IMR-90 (cell line): ENCODE measurements at regions not wholly inside any gene's neighbourhood (a gene's known extent, or its start where the extent isn't known, plus 50 kb on each side); places are given as distances from the start of the nearest gene placed in this dataset.

Source experiments
- ATAC-seq: fragments of 200-7000 bp; cut with Tn5 transposase; 2 replicates; pipeline ENCODE4 v1.9.1; 2020; ENCODE audit warnings: low read depth, mild to moderate bottlenecking, moderate library complexity
- BruUV-seq: library from RNA; stranded (reverse); fragments of 400-500 nt; replicated peaks from 2 replicates; lab custom pipeline; 2021; lab: Mats Ljungman, UMichigan
- CTCF ChIA-PET: fragments of 300-600 bp; formaldehyde crosslinking; extraction: SDS; loops from one replicate; lab custom pipeline; 2021; ENCODE audit warnings: antibody characterized with exemption; lab: Yijun Ruan, JAX
- POLR2A ChIA-PET: fragments of 300-600 bp; sonication (Branson Sonifier 250); formaldehyde crosslinking; loops from one replicate; lab custom pipeline; 2022; ENCODE audit warnings: antibody characterized with exemption; ENCODE audit not compliant: unreplicated experiment; lab: Charles Lee
- DNase-seq: peaks from one replicate; pipeline ENCODE4 v3.0.0; 2013
- H2AFZ ChIP-seq: replicated peaks from 2 replicates; pipeline ENCODE3; 2013; ENCODE audit warnings: low read length, mild to moderate bottlenecking; ENCODE audit not compliant: poor library complexity
- H2AK5ac ChIP-seq: 2 replicates; pipeline ENCODE4 v1.6.1; 2013; ENCODE audit warnings: low read depth, low read length, inconsistent platforms
- H2AK9ac ChIP-seq: replicated peaks from 2 replicates; pipeline ENCODE3; 2013; ENCODE audit warnings: mild to moderate bottlenecking, low read depth, low read length, moderate library complexity; ENCODE audit not compliant: poor library complexity
- H2BK120ac ChIP-seq: 2 replicates; pipeline ENCODE4 v1.6.1; 2013; ENCODE audit warnings: low read depth, low read length, inconsistent platforms
- H2BK15ac ChIP-seq: 3 replicates; pipeline ENCODE4 v1.6.1; 2013; ENCODE audit warnings: low read depth, low read length, inconsistent platforms
- H2BK20ac ChIP-seq: 2 replicates; pipeline ENCODE4 v1.6.1; 2013; ENCODE audit warnings: low read depth, mild to moderate bottlenecking, inconsistent platforms, low read length, moderate library complexity
- H2BK5ac ChIP-seq: 2 replicates; pipeline ENCODE4 v1.6.1; 2013; ENCODE audit warnings: mild to moderate bottlenecking, low read depth, low read length, inconsistent platforms; ENCODE audit not compliant: poor library complexity, severe bottlenecking
- H3K14ac ChIP-seq: replicated peaks from 2 replicates; pipeline ENCODE4 v1.6.1; 2013; ENCODE audit warnings: low read depth, low read length, inconsistent platforms
- H3K18ac ChIP-seq: 2 replicates; pipeline ENCODE4 v1.6.1; 2013; ENCODE audit warnings: low read depth, low read length, control low read depth
- H3K23ac ChIP-seq: 2 replicates; pipeline ENCODE4 v1.6.1; 2013; ENCODE audit warnings: low read depth, low read length, inconsistent platforms
- H3K27ac ChIP-seq: 2 replicates; pipeline ENCODE4 v1.5.1; 2013; ENCODE audit warnings: mild to moderate bottlenecking, control low read depth, low read length; ENCODE audit not compliant: insufficient read depth
- H3K27me3 ChIP-seq: 2 replicates; pipeline ENCODE4 v1.6.1; 2013; ENCODE audit warnings: low read length; ENCODE audit not compliant: control insufficient read depth, insufficient read depth
- H3K36me3 ChIP-seq: 2 replicates; pipeline ENCODE4 v1.6.1; 2013; ENCODE audit warnings: low read length, mixed read lengths; ENCODE audit not compliant: control insufficient read depth, insufficient read depth
- H3K4ac ChIP-seq: 2 replicates; pipeline ENCODE4 v1.6.1; 2013; ENCODE audit warnings: low read depth, low read length, inconsistent platforms
- H3K4me1 ChIP-seq: 2 replicates; pipeline ENCODE4 v1.6.1; 2013; ENCODE audit warnings: low read length, mixed read lengths; ENCODE audit not compliant: control insufficient read depth, insufficient read depth
- H3K4me2 ChIP-seq: 2 replicates; pipeline ENCODE4 v1.6.1; 2013; ENCODE audit warnings: low read depth, mild to moderate bottlenecking, control low read depth, low read length, moderate library complexity
- H3K4me3 ChIP-seq: 2 replicates; pipeline ENCODE4 v1.5.1; 2013; ENCODE audit warnings: low read depth, mild to moderate bottlenecking, control low read depth, low read length, moderate library complexity; ENCODE audit not compliant: insufficient read depth
- H3K56ac ChIP-seq: 2 replicates; pipeline ENCODE4 v1.6.1; 2013; ENCODE audit warnings: low read length, inconsistent platforms; ENCODE audit not compliant: insufficient read depth; ENCODE audit errors: extremely low read depth
- H3K79me1 ChIP-seq, 2 experiments: 2 replicates each; pipeline ENCODE4 v1.6.1; 2013; ENCODE audit warnings: low read length in 2 of 2, inconsistent platforms in 1 of 2, low read depth in 1 of 2
- H3K9ac ChIP-seq: 2 replicates; pipeline ENCODE4 v1.6.1; 2013; ENCODE audit warnings: low read depth, low read length, control low read depth
- H3K9me1 ChIP-seq: 2 replicates; pipeline ENCODE4 v1.6.1; 2013; ENCODE audit warnings: low read length, inconsistent platforms; ENCODE audit not compliant: insufficient read depth
- H3K9me3 ChIP-seq: 2 replicates; pipeline ENCODE4 v1.6.1; 2013; ENCODE audit warnings: low read length; ENCODE audit not compliant: control insufficient read depth, insufficient read depth
- H4K20me1 ChIP-seq: 2 replicates; pipeline ENCODE4 v1.6.1; 2013; ENCODE audit warnings: low read length, inconsistent platforms; ENCODE audit not compliant: insufficient read depth
- H4K5ac ChIP-seq: 2 replicates; pipeline ENCODE4 v1.6.1; 2013; ENCODE audit warnings: mild to moderate bottlenecking, low read depth, low read length, control low read depth
- H4K8ac ChIP-seq, 2 experiments: 2 replicates each; pipeline ENCODE4 v1.6.1; 2013; ENCODE audit warnings: low read depth in 2 of 2, low read length in 2 of 2, control low read depth in 1 of 2, inconsistent platforms in 1 of 2
- H4K91ac ChIP-seq: 2 replicates; pipeline ENCODE4 v1.6.1; 2013; ENCODE audit warnings: low read depth, low read length, inconsistent platforms; ENCODE audit not compliant: insufficient read depth
- CHD1 ChIP-seq: IDR thresholded peaks from 2 replicates; pipeline ENCODE4 v1.6.1; 2012; ENCODE audit warnings: low read depth, low read length, improper control_type of control experiment
- CTCF ChIP-seq: conservative IDR thresholded peaks from 2 replicates; pipeline ENCODE4 v1.5.1; 2012; ENCODE audit warnings: mild to moderate bottlenecking, low read depth, low read length, improper control_type of control experiment
- ELK1 ChIP-seq: fragments of 150-350 bp; IDR thresholded peaks from 2 replicates; pipeline ENCODE4 v1.6.1; 2016; ENCODE audit warnings: low read depth, mild to moderate bottlenecking, low read length, moderate library complexity, borderline replicate concordance
- FOS ChIP-seq: fragments of 150-350 bp; IDR thresholded peaks from 2 replicates; pipeline ENCODE4 v1.6.1; 2016; ENCODE audit warnings: low read depth, low read length
- MAFK ChIP-seq: IDR thresholded peaks from 2 replicates; pipeline ENCODE4 v1.6.1; 2012; ENCODE audit warnings: low read depth, low read length, improper control_type of control experiment
- POLR2A ChIP-seq: IDR thresholded peaks from 2 replicates; pipeline ENCODE4 v1.6.1; 2012; ENCODE audit warnings: mild to moderate bottlenecking, low read depth, low read length
- RAD21 ChIP-seq: IDR thresholded peaks from 2 replicates; pipeline ENCODE4 v1.6.1; 2012; ENCODE audit warnings: low read length, improper control_type of control experiment
- SMC3 ChIP-seq: fragments of 150-350 bp; IDR thresholded peaks from 2 replicates; pipeline ENCODE4 v1.6.1; 2016; ENCODE audit warnings: low read depth, mild to moderate bottlenecking, antibody characterized with exemption, low read length, moderate library complexity
- WGBS, 2 experiments: methylation state at CpG; one replicate each; pipeline versions ENCODE4 v1.1.5 to v1.1.7; 2013; ENCODE audit warnings: missing lambda C conversion rate in 2 of 2; ENCODE audit not compliant: insufficient read length in 1 of 2; ENCODE audit errors: extremely low coverage in 2 of 2; 5-methylcytosine and 5-hydroxymethylcytosine counted together
- dilution Hi-C: fragments of 300-500 bp; cut with HindIII; formaldehyde crosslinking; loops from one replicate; pipeline ENCODE4 v1.14.3; 2018; ENCODE audit warnings: low sequenced_read_pairs; ENCODE audit not compliant: unreplicated experiment
- in situ Hi-C: fragments of 300-500 bp; cut with MboI; formaldehyde crosslinking; loops from 3 replicates; pipeline ENCODE4 v1.14.3; 2019; ENCODE audit warnings: low sequenced_read_pairs, inconsistent platforms, mixed read lengths
- intact Hi-C: fragments of 100-400 bp; cut with micrococcal nuclease; formaldehyde crosslinking; loops from 2 replicates; pipeline ENCODE4 v1.10.0; 2022

- Histone ChIP-seq H3K79me1 (no peaks in the 10 kb centered on the region), H3K9ac (no peak overlapping the region), H3K4ac (no peak overlapping the region), H2BK20ac (no peak overlapping the region), H3K14ac (no peak overlapping the region), H3K18ac (no peak overlapping the region), H3K9me1 (no peaks in the 10 kb centered on the region), H3K9me3 (no peaks in the 10 kb centered on the region), H2AFZ (no peak overlapping the region), H3K4me3 (no peak overlapping the region), H3K4me1 (no peaks in the 10 kb centered on the region), H4K5ac (no peak overlapping the region), H2AK9ac (no peak overlapping the region), H3K23ac (no peak overlapping the region), H3K36me3 (no peaks in the 10 kb centered on the region), H2BK5ac (no peak overlapping the region), H3K27me3 (no peaks in the 10 kb centered on the region), H2BK120ac (no peak overlapping the region), H4K91ac (no peak overlapping the region), H4K20me1 (no peaks in the 10 kb centered on the region), H4K8ac (no peak overlapping the region), H3K56ac (no peak overlapping the region), H3K27ac (no peak overlapping the region), H3K4me2 (no peak overlapping the region), H2AK5ac (no peak overlapping the region), H2BK15ac (no peak overlapping the region)
- ChIA-PET POLR2A (no interaction called here), CTCF (interaction anchor here (0.7 kb wide), 1 partner anchor 11 kb away, joined by 3 read pairs; no protein-coding TSS in a partner anchor)
- BruUV-seq: no TSS peak
- TF ChIP-seq ELK1 (no peak), CHD1 (no peak), SMC3 (no peak), MAFK (no peak), POLR2A (no peak), CTCF (no peak), RAD21 (no peak), FOS (no peak)
- no peak for ATAC-seq
- in situ Hi-C loops: no loop called here
- dilution Hi-C loops: no loop called here
- intact Hi-C loops: no loop called here
- no peak for DNase-seq
- WGBS, 2 experiments: no CpG with 5 or more reads among the region's 5 CpGs
Observed at GRCh38 chr5:58369513-58370190, 90.2 kb downstream of the PLK2 start.
